H1 (cell line): ENCODE measurements at regions not wholly inside any gene's neighbourhood (a gene's known extent, or its start where the extent isn't known, plus 50 kb on each side); places are given as distances from the start of the nearest gene placed in this dataset.
"Not testable (repeated sequence)": the region's sequence is repeated elsewhere in the genome, so short reads cannot be mapped to it uniquely, and the experiment has no call there.

Experiments
- CTCF ChIA-PET: fragments of 300-600 bp; sonication (Branson Sonifier 250); formaldehyde crosslinking; loops from one replicate; lab custom pipeline; 2021; ENCODE audit not compliant: partially characterized antibody; lab: Charles Lee
- POLR2A ChIA-PET: fragments of 300-600 bp; sonication (Branson Sonifier 250); formaldehyde crosslinking; loops from one replicate; lab custom pipeline; 2021; ENCODE audit warnings: inconsistent platforms; ENCODE audit not compliant: partially characterized antibody; lab: Charles Lee
- DNase-seq, 2 experiments: peaks; one replicate each; pipeline versions ENCODE4 v3.0.0 to v3.0.0-alpha.2; 2010 to 2022; ENCODE audit warnings: low spot score in 2 of 2, low read depth in 1 of 2, mixed read lengths in 1 of 2
- FAIRE-seq: peaks from 2 replicates; lab custom pipeline; 2011; peaks lifted over from hg19 to GRCh38; lab: Jason Lieb, UNC
- H2AFZ ChIP-seq: 2 replicates; pipeline ENCODE4 v1.8.1; 2012; ENCODE audit warnings: low read length, inconsistent platforms
- H2AK5ac ChIP-seq: 2 replicates; pipeline ENCODE4 v1.6.1; 2013; ENCODE audit warnings: low read depth, low read length
- H2BK120ac ChIP-seq: replicated peaks from 2 replicates; pipeline ENCODE3; 2013; ENCODE audit warnings: low read depth, low read length, inconsistent platforms
- H2BK12ac ChIP-seq: 2 replicates; pipeline ENCODE4 v1.6.1; 2013; ENCODE audit warnings: low read depth, low read length
- H2BK15ac ChIP-seq: 2 replicates; pipeline ENCODE4 v1.6.1; 2013; ENCODE audit warnings: low read length
- H2BK20ac ChIP-seq: 2 replicates; pipeline ENCODE4 v1.6.1; 2013; ENCODE audit warnings: low read length
- H2BK5ac ChIP-seq: 2 replicates; pipeline ENCODE4 v1.6.1; 2013; ENCODE audit warnings: low read depth, low read length
- H3K14ac ChIP-seq: 2 replicates; pipeline ENCODE4 v1.6.1; 2013; ENCODE audit warnings: inconsistent platforms; ENCODE audit not compliant: insufficient read length
- H3K18ac ChIP-seq: 2 replicates; pipeline ENCODE4 v1.6.1; 2013; ENCODE audit warnings: low read length; ENCODE audit errors: extremely low read depth
- H3K23ac ChIP-seq: 2 replicates; pipeline ENCODE4 v1.6.1; 2013; ENCODE audit warnings: inconsistent platforms; ENCODE audit not compliant: insufficient read length
- H3K23me2 ChIP-seq: 2 replicates; pipeline ENCODE4 v1.6.1; 2013; ENCODE audit warnings: low read depth, low read length
- H3K27ac ChIP-seq: 2 replicates; pipeline ENCODE4 v1.6.1; 2011; ENCODE audit warnings: low read depth, low read length, inconsistent platforms
- H3K27me3 ChIP-seq, 4 experiments: replicated peaks in 1 of 4; 1 replicate in 1 of 4; 2 replicates in 3 of 4; pipeline versions ENCODE4 v1.6.1 to v1.8.1; 2011 to 2013; ENCODE audit warnings: low read length in 3 of 4, mild to moderate bottlenecking in 3 of 4, inconsistent platforms in 2 of 4, mixed read lengths in 2 of 4, moderate library complexity in 1 of 4; ENCODE audit not compliant: control insufficient read depth in 3 of 4, insufficient read depth in 3 of 4; ENCODE audit errors: extremely low read depth in 1 of 4
- H3K36me3 ChIP-seq, 4 experiments: 2 replicates each; pipeline versions ENCODE4 v1.6.1 to v1.8.1; 2011 to 2013; ENCODE audit warnings: mild to moderate bottlenecking in 4 of 4, low read length in 3 of 4, moderate library complexity in 2 of 4, control low read depth in 1 of 4, inconsistent platforms in 1 of 4; ENCODE audit not compliant: insufficient read depth in 4 of 4, control insufficient read depth in 2 of 4
- H3K4ac ChIP-seq: replicated peaks from 2 replicates; pipeline ENCODE3; 2013; ENCODE audit warnings: low read length, low read depth, mixed read lengths, inconsistent platforms; ENCODE audit not compliant: insufficient read length
- H3K4me1 ChIP-seq, 4 experiments: replicated peaks in 1 of 4; 1 replicate in 1 of 4; 2 replicates in 3 of 4; pipeline versions ENCODE4 v1.6.1 to v1.8.1; 2011 to 2013; ENCODE audit warnings: low read length in 3 of 4, inconsistent platforms in 2 of 4, mixed read lengths in 1 of 4; ENCODE audit not compliant: insufficient read depth in 4 of 4, control insufficient read depth in 3 of 4
- H3K4me2 ChIP-seq, 2 experiments: 2 replicates each; pipeline versions ENCODE4 v1.6.1 to v1.8.1; 2011 to 2013; ENCODE audit warnings: low read depth in 2 of 2, low read length in 2 of 2, control low read depth in 1 of 2, inconsistent platforms in 1 of 2, mild to moderate bottlenecking in 1 of 2; ENCODE audit not compliant: insufficient read depth in 1 of 2
- H3K4me3 ChIP-seq, 4 experiments: fragments of 200-600, 300-600 bp in 1 of 4; sonication (generic), shearing (Covaris generic), sonication (Bioruptor Twin) in 1 of 4; 2 replicates each; pipeline versions ENCODE4 v1.5.1 to v1.8.1; 2011 to 2016; ENCODE audit warnings: low read length in 4 of 4, low read depth in 3 of 4, control low read depth in 2 of 4, inconsistent platforms in 2 of 4, mild to moderate bottlenecking in 2 of 4, mixed read lengths in 1 of 4, moderate library complexity in 1 of 4; ENCODE audit not compliant: insufficient read depth in 2 of 4; ENCODE audit errors: extremely low read depth in 1 of 4
- H3K56ac ChIP-seq: replicated peaks from 2 replicates; pipeline ENCODE3; 2013; ENCODE audit warnings: low read depth, mild to moderate bottlenecking, mixed read lengths, low read length, inconsistent platforms; ENCODE audit not compliant: insufficient read length
- H3K79me1 ChIP-seq: 2 replicates; pipeline ENCODE4 v1.6.1; 2013; ENCODE audit warnings: low read depth, low read length, control low read depth
- H3K79me2 ChIP-seq, 2 experiments: 2 replicates each; pipeline versions ENCODE4 v1.6.1 to v1.8.1; 2012 to 2013; ENCODE audit warnings: low read length in 2 of 2, mild to moderate bottlenecking in 2 of 2, inconsistent platforms in 1 of 2; ENCODE audit not compliant: insufficient read depth in 2 of 2, control insufficient read depth in 1 of 2
- H3K9ac ChIP-seq, 4 experiments: replicated peaks in 1 of 4; 1 replicate in 1 of 4; 2 replicates in 3 of 4; pipeline versions ENCODE4 v1.6.1 to v1.8.1; 2011 to 2013; ENCODE audit warnings: low read depth in 3 of 4, low read length in 3 of 4, control low read depth in 2 of 4, mild to moderate bottlenecking in 2 of 4, moderate library complexity in 2 of 4, inconsistent platforms in 1 of 4; ENCODE audit errors: extremely low read depth in 1 of 4
- H3K9me3 ChIP-seq, 2 experiments: 2 replicates each; pipeline versions ENCODE4 v1.6.1 to v1.8.1; 2012 to 2013; ENCODE audit warnings: mild to moderate bottlenecking in 2 of 2, moderate library complexity in 2 of 2, control low read depth in 1 of 2, inconsistent platforms in 1 of 2, low read depth in 1 of 2, low read length in 1 of 2, mixed read lengths in 1 of 2; ENCODE audit not compliant: insufficient read depth in 2 of 2
- H4K20me1 ChIP-seq, 2 experiments: replicated peaks in 1 of 2; 2 replicates each; pipeline versions ENCODE3 to v1.8.1; 2011 to 2013; ENCODE audit warnings: inconsistent platforms in 2 of 2, low read length in 2 of 2, mild to moderate bottlenecking in 1 of 2; ENCODE audit not compliant: insufficient read depth in 2 of 2, control insufficient read depth in 1 of 2
- H4K5ac ChIP-seq: 2 replicates; pipeline ENCODE4 v1.6.1; 2013; ENCODE audit warnings: low read length, low read depth, mixed read lengths, inconsistent platforms; ENCODE audit not compliant: insufficient read length
- H4K8ac ChIP-seq: 2 replicates; pipeline ENCODE4 v1.8.0; 2013; ENCODE audit warnings: mild to moderate bottlenecking, moderate library complexity, low read length, inconsistent platforms; ENCODE audit not compliant: insufficient read depth; ENCODE audit errors: extremely low read depth
- H4K91ac ChIP-seq: replicated peaks from 2 replicates; pipeline ENCODE3; 2013; ENCODE audit warnings: low read length, mixed read lengths, inconsistent platforms; ENCODE audit not compliant: insufficient read length
- BRCA1 ChIP-seq: IDR thresholded peaks from 2 replicates; pipeline ENCODE4 v1.6.1; 2012; ENCODE audit warnings: low read depth, low read length, improper control_type of control experiment
- CTCF ChIP-seq, 3 experiments: IDR thresholded peaks; 1 replicate in 2 of 3; 2 replicates in 1 of 3; pipeline versions ENCODE4 v1.5.1 to v1.6.1; 2011; ENCODE audit warnings: low read length in 3 of 3, mild to moderate bottlenecking in 3 of 3, inconsistent platforms in 2 of 3, low read depth in 1 of 3, moderate library complexity in 1 of 3; ENCODE audit not compliant: insufficient read depth in 1 of 3; ENCODE audit errors: control extremely low read depth in 1 of 3
- HDAC2 ChIP-seq, 2 experiments: fragments of 300-600 bp in 1 of 2; sonication (generic) in 1 of 2; IDR thresholded peaks; 2 replicates each; pipeline ENCODE4 v1.6.1; 2011 to 2012; ENCODE audit warnings: low read depth in 2 of 2, low read length in 2 of 2, mild to moderate bottlenecking in 2 of 2, moderate library complexity in 2 of 2, borderline replicate concordance in 1 of 2, inconsistent platforms in 1 of 2
- KDM5A ChIP-seq: fragments of 200-600 bp; IDR thresholded peaks from 2 replicates; pipeline ENCODE4 v1.7.1; 2012; ENCODE audit warnings: mild to moderate bottlenecking, low read length, inconsistent platforms, mixed read lengths
- USF2 ChIP-seq: IDR thresholded peaks from 2 replicates; pipeline ENCODE4 v1.6.1; 2011; ENCODE audit warnings: low read length, improper control_type of control experiment
- WGBS, 2 experiments: shearing (Covaris generic) in 1 of 2; methylation state at CpG; one replicate each; pipeline versions ENCODE4 v1.1.6 to v1.1.7; 2013 to 2015; ENCODE audit warnings: low lambda C conversion rate in 2 of 2, mixed read lengths in 2 of 2, inconsistent platforms in 1 of 2, low coverage in 1 of 2, missing lambda C conversion rate in 1 of 2; ENCODE audit not compliant: insufficient replicate concordance in 2 of 2, insufficient coverage in 1 of 2, insufficient read length in 1 of 2; ENCODE audit errors: extremely low coverage in 1 of 2, missing lambda C conversion rate in 1 of 2; 5-methylcytosine and 5-hydroxymethylcytosine counted together

- no peak for TF ChIP-seq CTCF (IDR thresholded peaks at IDR 0.05; ENCODE audit: control extremely low read depth in 1 of 3, insufficient read depth in 1 of 3, low read depth in 1 of 3, low read length in 3 of 3)
- no peak for TF ChIP-seq BRCA1
- TF ChIP-seq KDM5A, result no peak
- no peak for TF ChIP-seq USF2
- no peak for TF ChIP-seq HDAC2 (IDR thresholded peaks at IDR 0.05; ENCODE audit: borderline replicate concordance in 1 of 2, low read depth in 2 of 2, low read length in 2 of 2)
These were observed 64.4 kb upstream of the PCAT7 start (continued) for GRCh38 chr9:94490465-94490864.

GRCh38 chr9:94492125-94492524, 62.8 kb upstream of the PCAT7 start:
- H3K79me1 ChIP-seq, H3K4me1 ChIP-seq, DNase-seq, H2BK12ac ChIP-seq, H3K18ac ChIP-seq, H3K9ac ChIP-seq, H2AK5ac ChIP-seq, H2AFZ ChIP-seq, H3K79me2 ChIP-seq, H3K4me2 ChIP-seq, H2BK5ac ChIP-seq, H3K14ac ChIP-seq, H3K4me3 ChIP-seq, H3K4ac ChIP-seq, FAIRE-seq, H3K23me2 ChIP-seq, H3K36me3 ChIP-seq, H2BK15ac ChIP-seq, H3K9me3 ChIP-seq, H3K27ac ChIP-seq, H4K5ac ChIP-seq, H3K23ac ChIP-seq, POLR2A ChIA-PET, H3K27me3 ChIP-seq, H4K8ac ChIP-seq, H2BK20ac ChIP-seq, H4K91ac ChIP-seq, H3K56ac ChIP-seq, H4K20me1 ChIP-seq, H2BK120ac ChIP-seq: not testable (repeated sequence)
- CTCF ChIA-PET, result interaction anchor here (0.6 to 1.2 kb wide), 2 partner anchors 176 to 489 kb away, joined by 3 read pairs; no protein-coding TSS in a partner anchor
- WGBS, 2 experiments, result 88% methylated on average over 6 of the region's 6 CpGs; no CpG with 5 or more reads in 1 of the 2 experiments
